BLaER1 (cell line): ENCODE measurements at regions not wholly inside any gene's neighbourhood (a gene's known extent, or its start where the extent isn't known, plus 50 kb on each side); places are given as distances from the start of the nearest gene placed in this dataset.
"Not testable (repeated sequence)": the region's sequence is repeated elsewhere in the genome, so short reads cannot be mapped to it uniquely, and the experiment has no call there.

Source experiments
- H3K27ac ChIP-seq: shearing (Covaris generic); formaldehyde crosslinking; 2 replicates; pipeline ENCODE4 v1.8.1; 2022
- H3K27me3 ChIP-seq: shearing (Covaris generic); formaldehyde crosslinking; 2 replicates; pipeline ENCODE4 v1.8.1; 2022
- H3K36me3 ChIP-seq: shearing (Covaris generic); formaldehyde crosslinking; 2 replicates; pipeline ENCODE4 v1.8.1; 2022
- H3K4me1 ChIP-seq: shearing (Covaris generic); formaldehyde crosslinking; 2 replicates; pipeline ENCODE4 v1.8.1; 2022
- H3K4me2 ChIP-seq: shearing (Covaris generic); formaldehyde crosslinking; 2 replicates; pipeline ENCODE4 v1.8.1; 2022
- H3K4me3 ChIP-seq: shearing (Covaris generic); formaldehyde crosslinking; 2 replicates; pipeline ENCODE4 v1.8.1; 2022
- H3K9ac ChIP-seq: shearing (Covaris generic); formaldehyde crosslinking; 2 replicates; pipeline ENCODE4 v1.8.1; 2022
- H3K9me3 ChIP-seq: shearing (Covaris generic); formaldehyde crosslinking; 2 replicates; pipeline ENCODE4 v1.8.1; 2022
- H4K20me1 ChIP-seq: shearing (Covaris generic); formaldehyde crosslinking; 2 replicates; pipeline ENCODE4 v1.8.1; 2022
- Cebpa-rat ChIP-seq: shearing (Covaris generic); IDR thresholded peaks from 2 replicates; pipeline ENCODE4 v1.8.1; 2022

DNA sequence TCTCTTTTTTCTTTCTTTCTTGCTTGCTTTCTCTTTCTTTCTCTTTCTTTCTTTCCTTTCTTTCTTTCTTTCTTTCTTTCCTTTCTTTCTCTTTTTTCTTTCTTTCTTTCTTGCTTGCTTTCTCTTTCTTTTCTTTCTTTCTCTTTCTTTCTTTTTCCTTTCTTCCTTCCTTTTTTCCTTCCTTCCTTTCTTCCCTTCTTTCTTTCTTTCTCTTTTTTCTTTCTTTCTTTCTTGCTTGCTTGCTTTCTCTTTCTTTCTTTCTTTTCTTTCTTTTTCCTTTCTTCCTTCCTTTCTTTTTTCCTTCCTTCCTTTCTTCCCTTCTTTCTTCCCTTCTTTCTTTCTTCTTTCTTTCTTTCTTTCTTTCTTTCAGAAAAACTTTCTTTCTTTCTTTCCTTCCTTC lies 108.1 kb upstream of the SHOX start:
- Histone ChIP-seq H3K9ac (no peak overlapping the region), H3K27me3 (no peaks in the 10 kb centered on the region), H3K4me3 (no peak overlapping the region), H3K27ac (no peak overlapping the region), H3K4me2 (no peak overlapping the region), H3K36me3 (no peaks in the 10 kb centered on the region), H3K4me1 (peaks cover 12% of the 10 kb centered on the region), H4K20me1 (no peaks in the 10 kb centered on the region), H3K9me3 (peaks cover 7% of the 10 kb centered on the region; the same call in 1 of the 2 replicates)
- no peak for TF ChIP-seq Cebpa-rat

GRCh38 chrX:525134-525533 lies 105.5 kb upstream of the SHOX start:
- Histone ChIP-seq H3K9ac (no peak overlapping the region), H3K27me3 (no peaks in the 10 kb centered on the region), H3K4me2 (no peak overlapping the region), H3K9me3 (peaks cover 12% of the 10 kb centered on the region), H4K20me1 (no peaks in the 10 kb centered on the region), H3K4me3 (no peak overlapping the region), H3K36me3 (no peaks in the 10 kb centered on the region), H3K27ac (no peak overlapping the region), H3K4me1 (peaks cover 12% of the 10 kb centered on the region)
- no peak for TF ChIP-seq Cebpa-rat

- Histone ChIP-seq H3K36me3 (no peaks in the 10 kb centered on the region), H3K4me3 (no peak overlapping the region), H4K20me1 (no peaks in the 10 kb centered on the region), H3K4me1 (peaks cover 12% of the 10 kb centered on the region), H3K9me3 (peaks cover 16% of the 10 kb centered on the region), H3K9ac (no peak overlapping the region), H3K27me3 (no peaks in the 10 kb centered on the region), H3K4me2 (peak overlapping the region; percentile 62), H3K27ac (no peak overlapping the region)
- no peak for TF ChIP-seq Cebpa-rat
These were observed 104.0 kb upstream of the SHOX start for GRCh38 chrX:526295-527224.

GRCh38 chrX:530726-531610 lies 99.6 kb upstream of the SHOX start:
- Histone ChIP-seq H4K20me1 (no peaks in the 10 kb centered on the region), H3K4me3 (no peak overlapping the region), H3K27ac (no peak overlapping the region), H3K36me3 (no peaks in the 10 kb centered on the region), H3K9ac (no peak overlapping the region), H3K9me3 (peaks cover 9% of the 10 kb centered on the region), H3K27me3 (no peaks in the 10 kb centered on the region), H3K4me2 (no peak overlapping the region), H3K4me1 (peaks cover 10% of the 10 kb centered on the region)
- TF ChIP-seq Cebpa-rat: no peak

DNA sequence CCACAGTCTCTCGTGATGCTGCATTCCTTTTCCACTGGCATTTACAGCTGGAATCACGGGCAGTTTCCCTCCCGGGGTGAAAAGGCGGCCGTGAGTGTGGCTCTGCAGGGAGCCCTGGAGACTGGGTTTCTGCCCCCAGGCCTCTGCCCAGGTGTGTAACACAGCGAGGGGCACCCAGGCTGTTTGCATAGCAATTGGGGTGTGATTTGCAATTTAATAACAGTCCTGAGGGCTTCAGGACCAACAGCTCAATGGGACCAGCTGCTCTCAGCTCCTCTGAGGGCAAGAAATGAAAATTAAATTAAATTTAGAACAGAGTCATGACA lies 99.0 kb upstream of the SHOX start:
- Histone ChIP-seq H3K27me3 (no peaks in the 10 kb centered on the region), H4K20me1 (no peaks in the 10 kb centered on the region), H3K4me1 (peaks cover 4% of the 10 kb centered on the region), H3K27ac (no peak overlapping the region), H3K4me3 (no peak overlapping the region), H3K4me2 (no peak overlapping the region), H3K36me3 (no peaks in the 10 kb centered on the region), H3K9me3 (peaks cover 9% of the 10 kb centered on the region), H3K9ac (no peak overlapping the region)
- TF ChIP-seq Cebpa-rat: no peak

DNA sequence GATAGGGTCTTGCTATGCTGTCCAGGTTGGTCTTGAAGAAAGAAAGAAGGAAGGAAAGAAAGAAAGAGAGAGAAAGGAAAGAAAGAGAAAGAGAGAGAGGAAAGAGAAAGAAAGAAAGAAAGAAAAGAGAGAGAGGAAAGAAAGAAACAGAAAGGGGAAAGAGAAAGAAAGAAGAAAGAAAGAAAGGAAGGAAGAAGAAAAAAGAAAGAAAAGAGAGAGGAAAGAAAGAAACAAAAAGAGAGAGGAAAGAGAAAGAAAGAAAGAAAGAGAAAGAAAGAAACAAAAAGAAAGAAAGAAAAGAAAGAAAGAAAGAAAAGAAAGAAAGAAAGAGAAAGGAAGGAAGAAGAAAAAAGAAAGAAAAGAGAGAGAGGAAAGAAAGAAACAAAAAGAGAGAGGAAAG lies 95.8 kb upstream of the SHOX start:
- no peak for TF ChIP-seq Cebpa-rat
- no peak overlapping the region for H3K4me2 ChIP-seq
- no peak overlapping the region for H3K4me3 ChIP-seq
- H3K36me3 ChIP-seq: no peaks in the 10 kb centered on the region
- H4K20me1 ChIP-seq: no peaks in the 10 kb centered on the region
- H3K4me1 ChIP-seq: no peaks in the 10 kb centered on the region
- no peak overlapping the region for H3K9ac ChIP-seq
- no peaks in the 10 kb centered on the region for H3K27me3 ChIP-seq
- no peak overlapping the region for H3K27ac ChIP-seq
- H3K9me3 ChIP-seq: peaks cover 5% of the 10 kb centered on the region

GRCh38 chrX:536616-537015 lies 94.0 kb upstream of the SHOX start:
- H3K36me3 ChIP-seq: no peaks in the 10 kb centered on the region
- no peak overlapping the region for H3K27ac ChIP-seq
- no peaks in the 10 kb centered on the region for H3K9me3 ChIP-seq
- no peak for TF ChIP-seq Cebpa-rat
- H3K27me3 ChIP-seq: no peaks in the 10 kb centered on the region
- no peak overlapping the region for H3K4me2 ChIP-seq
- H3K4me3 ChIP-seq: no peak overlapping the region
- peaks cover 8% of the 10 kb centered on the region for H3K4me1 ChIP-seq
- no peaks in the 10 kb centered on the region for H4K20me1 ChIP-seq
- no peak overlapping the region for H3K9ac ChIP-seq

GRCh38 chrX:537151-537550 lies 93.4 kb upstream of the SHOX start:
- Histone ChIP-seq H3K4me2 (no peak overlapping the region), H3K36me3 (no peaks in the 10 kb centered on the region), H3K27ac (no peak overlapping the region), H3K27me3 (no peaks in the 10 kb centered on the region), H3K4me1 (peaks cover 11% of the 10 kb centered on the region), H4K20me1 (no peaks in the 10 kb centered on the region), H3K9me3 (no peaks in the 10 kb centered on the region; the same call in 1 of the 2 replicates), H3K9ac (no peak overlapping the region), H3K4me3 (no peak overlapping the region)
- TF ChIP-seq Cebpa-rat: no peak

DNA sequence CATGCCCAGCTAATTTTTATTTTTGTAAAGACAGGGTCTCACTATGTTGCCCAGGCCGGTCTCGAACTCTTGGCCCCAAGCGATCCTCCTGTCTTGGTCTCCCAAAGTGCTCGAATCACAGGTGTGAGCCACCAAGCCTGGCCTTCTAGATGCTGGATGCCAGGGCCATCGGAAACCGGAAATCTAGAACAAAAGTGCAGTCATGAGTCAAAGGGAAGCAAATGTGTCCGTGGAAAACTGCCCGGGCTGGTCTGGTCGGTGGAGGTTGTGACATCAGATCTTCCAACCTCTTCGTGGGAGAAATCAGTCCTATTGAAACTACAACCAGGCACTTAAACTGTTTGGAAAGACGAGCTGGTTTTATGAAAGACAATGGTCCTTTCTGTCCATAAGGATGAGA lies 92.3 kb upstream of the SHOX start:
- no peak for TF ChIP-seq Cebpa-rat
- H3K9ac ChIP-seq: no peak overlapping the region
- H3K4me3 ChIP-seq: no peak overlapping the region
- no peak overlapping the region for H3K27ac ChIP-seq
- no peaks in the 10 kb centered on the region; the same call in 1 of the 2 replicates for H3K9me3 ChIP-seq
- H3K27me3 ChIP-seq: no peaks in the 10 kb centered on the region
- peaks cover 11% of the 10 kb centered on the region for H3K4me1 ChIP-seq
- no peaks in the 10 kb centered on the region for H3K36me3 ChIP-seq
- H4K20me1 ChIP-seq: no peaks in the 10 kb centered on the region
- no peak overlapping the region for H3K4me2 ChIP-seq

- Histone ChIP-seq H3K4me1 (peaks cover 11% of the 10 kb centered on the region), H3K4me2 (peak overlapping the region; percentile 23)
- H3K9me3 ChIP-seq, H3K9ac ChIP-seq, H3K27ac ChIP-seq, H3K4me3 ChIP-seq, H4K20me1 ChIP-seq, H3K36me3 ChIP-seq, H3K27me3 ChIP-seq: not testable (repeated sequence)
These were observed 89.6 kb upstream of the SHOX start for GRCh38 chrX:541006-541405.
